KG1 (cell line): ENCODE measurements at regions not wholly inside any gene's neighbourhood (a gene's known extent, or its start where the extent isn't known, plus 50 kb on each side); places are given as distances from the start of the nearest gene placed in this dataset.
"Not testable (repeated sequence)": the region's sequence is repeated elsewhere in the genome, so short reads cannot be mapped to it uniquely, and the experiment has no call there.

ENCODE experiments used
- DNase-seq: peaks from one replicate; lab custom pipeline; 2025; lab: John Stamatoyannopoulos, UW

- no peak for DNase-seq
Measured at GRCh38 chr1:90349510-90349909, 354.6 kb downstream of the ZNF326 start.

GRCh38 chr1:90348934-90349333 lies 354.0 kb downstream of the ZNF326 start:
- DNase-seq: no peak

GRCh38 chr1:90348459-90348858 lies 353.5 kb downstream of the ZNF326 start:
- DNase-seq: not testable (repeated sequence)

GRCh38 chr1:90347366-90347765 lies 352.5 kb downstream of the ZNF326 start:
- no peak for DNase-seq

- no peak for DNase-seq
Measured at GRCh38 chr1:90346757-90347156, 351.8 kb downstream of the ZNF326 start.

- DNase-seq: no peak
Measured at GRCh38 chr1:90346349-90346748, 351.4 kb downstream of the ZNF326 start.

- no peak for DNase-seq
Measured at GRCh38 chr1:90344963-90345730, 350.2 kb downstream of the ZNF326 start.

GRCh38 chr1:90341516-90341915 lies 346.6 kb downstream of the ZNF326 start:
- no peak for DNase-seq

- peak; percentile 22 for DNase-seq
Measured at GRCh38 chr1:90340606-90341005, 345.7 kb downstream of the ZNF326 start.

GRCh38 chr1:90339811-90340210 lies 344.9 kb downstream of the ZNF326 start:
- peak; percentile 27 for DNase-seq

GRCh38 chr1:90336552-90337324 lies 341.8 kb downstream of the ZNF326 start:
- no peak for DNase-seq

GRCh38 chr1:90335558-90335957 lies 340.6 kb downstream of the ZNF326 start:
- no peak for DNase-seq

- no peak for DNase-seq
Measured at GRCh38 chr1:90334137-90334536, 339.2 kb downstream of the ZNF326 start.

GRCh38 chr1:90325168-90325567 lies 330.3 kb downstream of the ZNF326 start:
- no peak for DNase-seq

- no peak for DNase-seq
Measured at GRCh38 chr1:90322186-90322585, 327.3 kb downstream of the ZNF326 start.

GRCh38 chr1:90319918-90320317 lies 325.0 kb downstream of the ZNF326 start:
- no peak for DNase-seq

GRCh38 chr1:90318431-90318830 lies 323.5 kb downstream of the ZNF326 start:
- DNase-seq: no peak

- no peak for DNase-seq
Measured at GRCh38 chr1:90317628-90318027, 322.7 kb downstream of the ZNF326 start.

GRCh38 chr1:90314533-90314932 lies 319.6 kb downstream of the ZNF326 start:
- DNase-seq: no peak

- no peak for DNase-seq
Measured at GRCh38 chr1:90313778-90314177, 318.9 kb downstream of the ZNF326 start.

- no peak for DNase-seq
Measured at GRCh38 chr1:90309806-90310205, 314.9 kb downstream of the ZNF326 start.

- DNase-seq: no peak
Measured at GRCh38 chr1:90308421-90308820, 313.5 kb downstream of the ZNF326 start.

- DNase-seq: no peak
Measured at GRCh38 chr1:90305577-90305976, 310.7 kb downstream of the ZNF326 start.
